ENCODE measurements at regions not wholly inside any gene's neighbourhood (a gene's known extent, or its start where the extent isn't known, plus 50 kb on each side); places are given as distances from the start of the nearest gene placed in this dataset.

DNA sequence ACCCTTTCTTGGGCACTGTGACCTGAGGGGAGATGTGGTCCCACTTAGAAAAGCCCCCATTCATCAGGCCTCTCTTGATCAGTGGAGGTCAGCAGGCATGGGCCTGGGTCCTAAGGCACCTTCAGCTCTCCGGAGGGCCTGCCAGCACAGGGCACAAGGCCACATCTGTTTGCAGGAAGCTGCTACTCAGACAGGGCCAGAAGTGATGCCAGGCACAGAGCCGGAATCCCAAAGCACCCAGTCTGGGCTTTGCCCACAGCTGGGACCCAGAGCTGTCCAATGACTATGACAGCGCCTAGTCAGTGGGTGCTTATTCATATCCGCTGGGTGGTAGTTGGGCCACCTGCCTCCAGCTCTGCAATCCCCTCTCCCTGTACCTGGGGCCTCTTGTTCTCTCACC, 63.2 kb upstream of the ELN start:
- H3K27me3 Mint-ChIP-seq = no peaks in the 10 kb centered on the region
- Histone ChIP-seq H3K4me3 (ENCODE audit: low read length) (no peak overlapping the region), H3K27me3 (ENCODE audit: control insufficient read depth in 1 of 2, insufficient read depth in 2 of 2, low read length in 2 of 2) (peaks cover 0 to 3% of the 10 kb centered on the region in 2 experiments), H3K36me3 (ENCODE audit: insufficient read depth, low read length) (no peaks in the 10 kb centered on the region), H3K9me3 (ENCODE audit: control insufficient read depth in 1 of 2, insufficient read depth in 1 of 2, low read length in 2 of 2) (peaks cover 20 to 39% of the 10 kb centered on the region in 2 experiments), H3K27ac (ENCODE audit: low read depth in 1 of 2, low read length in 2 of 2) (no peak overlapping the region), H3K4me1 (ENCODE audit: insufficient read depth, low read length) (no peaks in the 10 kb centered on the region)
- H3K4me1 Mint-ChIP-seq (ENCODE audit: low read depth) = no peaks in the 10 kb centered on the region
- no peak overlapping the region for H3K27ac Mint-ChIP-seq
- intact Hi-C loops (cut with DNase I, micrococcal nuclease) = no loop called here
- ATAC-seq (ENCODE audit: poor library complexity) = no peak
- ChIA-PET POLR2A (no interaction called here), CTCF (no interaction called here)
- TF ChIP-seq, protein P1, sequence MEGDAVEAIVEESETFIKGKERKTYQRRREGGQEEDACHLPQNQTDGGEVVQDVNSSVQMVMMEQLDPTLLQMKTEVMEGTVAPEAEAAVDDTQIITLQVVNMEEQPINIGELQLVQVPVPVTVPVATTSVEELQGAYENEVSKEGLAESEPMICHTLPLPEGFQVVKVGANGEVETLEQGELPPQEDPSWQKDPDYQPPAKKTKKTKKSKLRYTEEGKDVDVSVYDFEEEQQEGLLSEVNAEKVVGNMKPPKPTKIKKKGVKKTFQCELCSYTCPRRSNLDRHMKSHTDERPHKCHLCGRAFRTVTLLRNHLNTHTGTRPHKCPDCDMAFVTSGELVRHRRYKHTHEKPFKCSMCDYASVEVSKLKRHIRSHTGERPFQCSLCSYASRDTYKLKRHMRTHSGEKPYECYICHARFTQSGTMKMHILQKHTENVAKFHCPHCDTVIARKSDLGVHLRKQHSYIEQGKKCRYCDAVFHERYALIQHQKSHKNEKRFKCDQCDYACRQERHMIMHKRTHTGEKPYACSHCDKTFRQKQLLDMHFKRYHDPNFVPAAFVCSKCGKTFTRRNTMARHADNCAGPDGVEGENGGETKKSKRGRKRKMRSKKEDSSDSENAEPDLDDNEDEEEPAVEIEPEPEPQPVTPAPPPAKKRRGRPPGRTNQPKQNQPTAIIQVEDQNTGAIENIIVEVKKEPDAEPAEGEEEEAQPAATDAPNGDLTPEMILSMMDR (IDR thresholded peaks at IDR 0.05) = no peak
- no peak for DNase-seq
- H3K9me3 Mint-ChIP-seq = peaks cover 16% of the 10 kb centered on the region
- peaks cover 5% of the 10 kb centered on the region for H3K36me3 Mint-ChIP-seq (ENCODE audit: low read depth)
- H3K4me3 Mint-ChIP-seq = no peak overlapping the region

DNA sequence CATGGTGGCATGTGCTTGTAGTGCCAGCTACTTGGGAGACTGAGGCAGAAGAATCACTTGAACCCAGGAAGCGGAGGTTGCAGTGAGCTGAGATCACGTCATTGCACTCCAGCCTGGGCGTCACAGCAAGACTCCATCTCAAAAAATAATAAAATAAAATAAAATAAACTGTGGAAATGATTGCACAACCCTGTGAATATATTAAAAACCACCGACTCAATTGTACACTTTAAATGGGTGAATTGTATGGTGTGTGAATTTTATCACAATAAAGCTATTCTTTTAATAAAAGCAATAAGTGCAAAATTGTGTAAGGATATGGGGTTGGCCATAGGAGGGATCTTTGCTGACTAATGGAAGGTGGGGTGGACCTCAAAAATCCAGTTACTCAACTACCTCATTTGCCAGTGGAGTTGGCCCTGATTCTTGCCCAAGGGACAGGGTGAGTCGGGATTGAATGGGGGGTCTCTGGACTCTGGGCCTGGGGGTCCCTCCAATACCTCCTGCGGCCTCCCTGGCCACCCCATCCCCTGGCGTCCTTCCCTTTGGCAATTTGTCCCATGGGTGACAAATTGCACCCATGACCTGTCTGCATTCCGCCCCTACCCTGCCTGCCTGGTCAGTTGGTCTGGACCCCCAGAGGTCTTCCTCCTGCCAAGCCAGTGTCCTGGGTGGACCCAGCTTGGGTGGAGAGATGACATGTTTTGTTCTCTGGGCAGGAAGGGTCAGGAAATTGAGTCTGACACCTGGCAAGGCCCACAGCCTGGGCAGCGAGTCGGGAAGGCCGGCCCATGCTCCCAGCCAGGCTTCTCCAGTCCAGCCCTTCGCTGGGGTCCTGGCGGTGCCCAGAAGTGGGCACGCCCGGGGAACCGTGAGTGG, 61.7 kb upstream of the ELN start:
- Mint-ChIP-seq H3K4me1 (ENCODE audit: low read depth) (no peaks in the 10 kb centered on the region), H3K4me3 (no peak overlapping the region), H3K27me3 (no peaks in the 10 kb centered on the region), H3K36me3 (ENCODE audit: low read depth) (peaks cover 5% of the 10 kb centered on the region), H3K9me3 (peaks cover 16% of the 10 kb centered on the region), H3K27ac (no peak overlapping the region)
- peaks cover 20 to 39% of the 10 kb centered on the region in 2 experiments for H3K9me3 ChIP-seq (ENCODE audit: control insufficient read depth in 1 of 2, insufficient read depth in 1 of 2, low read length in 2 of 2)
- POLR2A ChIA-PET = no interaction called here
- H3K27ac ChIP-seq (ENCODE audit: low read depth in 1 of 2, low read length in 2 of 2) = no peak overlapping the region
- TF ChIP-seq, protein P1 (IDR thresholded peaks at IDR 0.05) = no peak
- DNase-seq (no peak), ATAC-seq (ENCODE audit: poor library complexity) (no peak)
- intact Hi-C loops (cut with DNase I, micrococcal nuclease) = no loop called here
- no peaks in the 10 kb centered on the region for H3K36me3 ChIP-seq (ENCODE audit: insufficient read depth, low read length)
- H3K4me3 ChIP-seq (ENCODE audit: low read length) = no peak overlapping the region
- H3K4me1 ChIP-seq (ENCODE audit: insufficient read depth, low read length) = no peaks in the 10 kb centered on the region
- peaks cover 0 to 3% of the 10 kb centered on the region in 2 experiments for H3K27me3 ChIP-seq (ENCODE audit: control insufficient read depth in 1 of 2, insufficient read depth in 2 of 2, low read length in 2 of 2)
- CTCF ChIA-PET = no interaction called here

DNA sequence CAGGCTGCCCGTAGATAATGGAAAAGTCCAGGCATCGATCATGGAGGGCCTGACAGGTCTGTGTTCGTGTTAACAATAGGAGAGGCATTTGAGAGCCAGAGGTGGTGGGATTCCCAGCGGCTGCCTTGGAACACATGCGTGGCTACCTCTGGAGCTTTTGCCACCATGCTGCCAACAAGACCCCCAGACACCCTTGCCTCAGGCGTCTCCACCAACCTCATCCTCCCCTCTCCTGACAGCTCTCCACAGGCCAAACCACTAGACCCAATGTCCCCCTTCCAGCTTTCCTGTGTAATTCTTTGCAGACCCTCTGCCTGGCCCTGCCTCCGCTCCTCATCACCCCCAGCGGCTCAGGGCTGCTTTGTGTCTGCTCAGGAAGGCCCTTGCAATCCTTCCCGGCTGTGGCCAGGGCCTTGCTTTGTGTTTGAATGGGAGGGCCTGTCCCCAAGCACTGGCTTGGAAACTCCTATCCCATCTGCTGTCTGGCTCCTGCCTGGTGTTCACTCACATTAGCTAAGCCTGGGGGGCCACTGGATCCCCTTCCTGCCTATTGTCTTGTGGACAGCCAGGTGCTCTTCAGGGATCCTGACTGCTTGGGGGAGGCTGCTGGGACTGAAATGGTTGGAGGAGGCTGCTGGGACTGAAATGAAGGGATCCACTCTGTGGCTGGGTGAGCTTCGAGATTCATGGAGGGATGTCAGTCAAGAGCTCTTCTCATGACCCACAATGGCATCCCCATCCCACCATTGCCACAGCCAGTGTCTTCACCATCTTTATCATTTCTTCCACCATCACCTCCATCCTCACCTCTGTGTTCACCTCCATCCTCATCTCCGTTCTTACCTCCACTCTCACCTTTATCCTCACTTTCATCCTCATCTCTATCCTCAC, 60.8 kb upstream of the ELN start:
- no peak overlapping the region for H3K4me3 ChIP-seq (ENCODE audit: low read length)
- ChIA-PET POLR2A (no interaction called here), CTCF (interaction anchor here (1.0 kb wide), 1 partner anchor 10 kb away, joined by 4 read pairs; no protein-coding TSS in a partner anchor)
- Mint-ChIP-seq H3K4me3 (no peak overlapping the region), H3K9me3 (peaks cover 14% of the 10 kb centered on the region), H3K27ac (no peak overlapping the region), H3K36me3 (ENCODE audit: low read depth) (peaks cover 5% of the 10 kb centered on the region), H3K4me1 (ENCODE audit: low read depth) (no peaks in the 10 kb centered on the region), H3K27me3 (no peaks in the 10 kb centered on the region)
- intact Hi-C loops (cut with DNase I, micrococcal nuclease) = no loop called here
- peaks cover 20 to 37% of the 10 kb centered on the region in 2 experiments for H3K9me3 ChIP-seq (ENCODE audit: control insufficient read depth in 1 of 2, insufficient read depth in 1 of 2, low read length in 2 of 2)
- TF ChIP-seq, protein P1 (IDR thresholded peaks at IDR 0.05) = no peak
- H3K4me1 ChIP-seq (ENCODE audit: insufficient read depth, low read length) = no peaks in the 10 kb centered on the region
- no peak overlapping the region for H3K27ac ChIP-seq (ENCODE audit: low read depth in 1 of 2, low read length in 2 of 2)
- ATAC-seq (ENCODE audit: poor library complexity) (no peak), DNase-seq (no peak)
- H3K36me3 ChIP-seq (ENCODE audit: insufficient read depth, low read length) = no peaks in the 10 kb centered on the region
- peaks cover 0 to 3% of the 10 kb centered on the region in 2 experiments for H3K27me3 ChIP-seq (ENCODE audit: control insufficient read depth in 1 of 2, insufficient read depth in 2 of 2, low read length in 2 of 2)

Data from CD4-positive, alpha-beta T cell (primary cell).